ENCODE measurements at regions not wholly inside any gene's neighbourhood (a gene's known extent, or its start where the extent isn't known, plus 50 kb on each side); places are given as distances from the start of the nearest gene placed in this dataset.

DNA sequence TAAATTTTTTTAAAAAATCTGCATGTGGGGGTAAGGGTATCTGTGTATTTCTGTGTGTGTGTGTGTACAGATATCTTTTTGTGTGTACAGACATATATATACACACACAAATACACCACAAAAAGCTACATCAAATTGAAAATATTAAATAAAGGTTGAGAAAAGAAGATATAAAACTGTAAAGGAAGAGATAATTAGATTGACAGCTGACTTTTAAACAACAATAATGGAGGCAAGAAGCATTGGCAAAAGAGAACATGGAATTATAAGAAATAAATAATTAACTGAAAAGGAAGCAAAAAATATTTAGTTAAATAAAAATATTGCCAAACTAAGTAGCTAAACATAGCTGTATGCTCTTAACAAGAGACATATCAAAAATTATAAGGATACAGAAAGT, 291.4 kb downstream of the FSCB start:
- H3K4me1 ChIP-seq (ENCODE audit: insufficient read depth): no peaks in the 10 kb centered on the region
- H3K9me3 Mint-ChIP-seq: peaks cover 22% of the 10 kb centered on the region
- H3K36me3 ChIP-seq (ENCODE audit: insufficient read depth): peaks cover 7% of the 10 kb centered on the region; the same call in 1 of the 2 replicates
- no peaks in the 10 kb centered on the region for H3K79me2 ChIP-seq (replicated peaks; ENCODE audit: insufficient read depth)
- no peaks in the 10 kb centered on the region for H3K9me2 ChIP-seq (ENCODE audit: insufficient read depth)
- H3K27ac Mint-ChIP-seq: no peak overlapping the region
- no peak overlapping the region for H2AFZ ChIP-seq
- no peaks in the 10 kb centered on the region for H3K4me1 Mint-ChIP-seq
- H3F3A ChIP-seq (replicated peaks; ENCODE audit: low read depth): no peaks in the 10 kb centered on the region
- ATAC-seq: no peak
- no peaks in the 10 kb centered on the region for H3K27me3 ChIP-seq (ENCODE audit: insufficient read depth)
- no peak overlapping the region for H3K4me3 ChIP-seq
- H3K36me3 Mint-ChIP-seq (ENCODE audit: low read depth): no peaks in the 10 kb centered on the region; the same call in 2 of the 3 replicates
- no peaks in the 10 kb centered on the region for H3K27me3 Mint-ChIP-seq (ENCODE audit: insufficient read depth, low read depth, poor library complexity)
- no peak overlapping the region for H3K4me2 ChIP-seq
- H3K27ac ChIP-seq (ENCODE audit: low read depth): no peak overlapping the region
- DNase-seq (ENCODE audit: low spot score): no peak
- no peak overlapping the region for H3K4me3 Mint-ChIP-seq
- H4K20me1 ChIP-seq (replicated peaks; ENCODE audit: insufficient read depth): no peaks in the 10 kb centered on the region
- TF ChIP-seq, protein P1, sequence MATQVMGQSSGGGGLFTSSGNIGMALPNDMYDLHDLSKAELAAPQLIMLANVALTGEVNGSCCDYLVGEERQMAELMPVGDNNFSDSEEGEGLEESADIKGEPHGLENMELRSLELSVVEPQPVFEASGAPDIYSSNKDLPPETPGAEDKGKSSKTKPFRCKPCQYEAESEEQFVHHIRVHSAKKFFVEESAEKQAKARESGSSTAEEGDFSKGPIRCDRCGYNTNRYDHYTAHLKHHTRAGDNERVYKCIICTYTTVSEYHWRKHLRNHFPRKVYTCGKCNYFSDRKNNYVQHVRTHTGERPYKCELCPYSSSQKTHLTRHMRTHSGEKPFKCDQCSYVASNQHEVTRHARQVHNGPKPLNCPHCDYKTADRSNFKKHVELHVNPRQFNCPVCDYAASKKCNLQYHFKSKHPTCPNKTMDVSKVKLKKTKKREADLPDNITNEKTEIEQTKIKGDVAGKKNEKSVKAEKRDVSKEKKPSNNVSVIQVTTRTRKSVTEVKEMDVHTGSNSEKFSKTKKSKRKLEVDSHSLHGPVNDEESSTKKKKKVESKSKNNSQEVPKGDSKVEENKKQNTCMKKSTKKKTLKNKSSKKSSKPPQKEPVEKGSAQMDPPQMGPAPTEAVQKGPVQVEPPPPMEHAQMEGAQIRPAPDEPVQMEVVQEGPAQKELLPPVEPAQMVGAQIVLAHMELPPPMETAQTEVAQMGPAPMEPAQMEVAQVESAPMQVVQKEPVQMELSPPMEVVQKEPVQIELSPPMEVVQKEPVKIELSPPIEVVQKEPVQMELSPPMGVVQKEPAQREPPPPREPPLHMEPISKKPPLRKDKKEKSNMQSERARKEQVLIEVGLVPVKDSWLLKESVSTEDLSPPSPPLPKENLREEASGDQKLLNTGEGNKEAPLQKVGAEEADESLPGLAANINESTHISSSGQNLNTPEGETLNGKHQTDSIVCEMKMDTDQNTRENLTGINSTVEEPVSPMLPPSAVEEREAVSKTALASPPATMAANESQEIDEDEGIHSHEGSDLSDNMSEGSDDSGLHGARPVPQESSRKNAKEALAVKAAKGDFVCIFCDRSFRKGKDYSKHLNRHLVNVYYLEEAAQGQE (IDR thresholded peaks at IDR 0.05; ENCODE audit: unreplicated experiment): no peak
- no peak for TF ChIP-seq ZNF331 (CRISPR knock-in tag; IDR thresholded peaks at IDR 0.05; ENCODE audit: low read depth)
- no peak for TF ChIP-seq POLR2AphosphoS5 (IDR thresholded peaks at IDR 0.05; ENCODE audit: low read depth)
- TF ChIP-seq, protein P2, sequence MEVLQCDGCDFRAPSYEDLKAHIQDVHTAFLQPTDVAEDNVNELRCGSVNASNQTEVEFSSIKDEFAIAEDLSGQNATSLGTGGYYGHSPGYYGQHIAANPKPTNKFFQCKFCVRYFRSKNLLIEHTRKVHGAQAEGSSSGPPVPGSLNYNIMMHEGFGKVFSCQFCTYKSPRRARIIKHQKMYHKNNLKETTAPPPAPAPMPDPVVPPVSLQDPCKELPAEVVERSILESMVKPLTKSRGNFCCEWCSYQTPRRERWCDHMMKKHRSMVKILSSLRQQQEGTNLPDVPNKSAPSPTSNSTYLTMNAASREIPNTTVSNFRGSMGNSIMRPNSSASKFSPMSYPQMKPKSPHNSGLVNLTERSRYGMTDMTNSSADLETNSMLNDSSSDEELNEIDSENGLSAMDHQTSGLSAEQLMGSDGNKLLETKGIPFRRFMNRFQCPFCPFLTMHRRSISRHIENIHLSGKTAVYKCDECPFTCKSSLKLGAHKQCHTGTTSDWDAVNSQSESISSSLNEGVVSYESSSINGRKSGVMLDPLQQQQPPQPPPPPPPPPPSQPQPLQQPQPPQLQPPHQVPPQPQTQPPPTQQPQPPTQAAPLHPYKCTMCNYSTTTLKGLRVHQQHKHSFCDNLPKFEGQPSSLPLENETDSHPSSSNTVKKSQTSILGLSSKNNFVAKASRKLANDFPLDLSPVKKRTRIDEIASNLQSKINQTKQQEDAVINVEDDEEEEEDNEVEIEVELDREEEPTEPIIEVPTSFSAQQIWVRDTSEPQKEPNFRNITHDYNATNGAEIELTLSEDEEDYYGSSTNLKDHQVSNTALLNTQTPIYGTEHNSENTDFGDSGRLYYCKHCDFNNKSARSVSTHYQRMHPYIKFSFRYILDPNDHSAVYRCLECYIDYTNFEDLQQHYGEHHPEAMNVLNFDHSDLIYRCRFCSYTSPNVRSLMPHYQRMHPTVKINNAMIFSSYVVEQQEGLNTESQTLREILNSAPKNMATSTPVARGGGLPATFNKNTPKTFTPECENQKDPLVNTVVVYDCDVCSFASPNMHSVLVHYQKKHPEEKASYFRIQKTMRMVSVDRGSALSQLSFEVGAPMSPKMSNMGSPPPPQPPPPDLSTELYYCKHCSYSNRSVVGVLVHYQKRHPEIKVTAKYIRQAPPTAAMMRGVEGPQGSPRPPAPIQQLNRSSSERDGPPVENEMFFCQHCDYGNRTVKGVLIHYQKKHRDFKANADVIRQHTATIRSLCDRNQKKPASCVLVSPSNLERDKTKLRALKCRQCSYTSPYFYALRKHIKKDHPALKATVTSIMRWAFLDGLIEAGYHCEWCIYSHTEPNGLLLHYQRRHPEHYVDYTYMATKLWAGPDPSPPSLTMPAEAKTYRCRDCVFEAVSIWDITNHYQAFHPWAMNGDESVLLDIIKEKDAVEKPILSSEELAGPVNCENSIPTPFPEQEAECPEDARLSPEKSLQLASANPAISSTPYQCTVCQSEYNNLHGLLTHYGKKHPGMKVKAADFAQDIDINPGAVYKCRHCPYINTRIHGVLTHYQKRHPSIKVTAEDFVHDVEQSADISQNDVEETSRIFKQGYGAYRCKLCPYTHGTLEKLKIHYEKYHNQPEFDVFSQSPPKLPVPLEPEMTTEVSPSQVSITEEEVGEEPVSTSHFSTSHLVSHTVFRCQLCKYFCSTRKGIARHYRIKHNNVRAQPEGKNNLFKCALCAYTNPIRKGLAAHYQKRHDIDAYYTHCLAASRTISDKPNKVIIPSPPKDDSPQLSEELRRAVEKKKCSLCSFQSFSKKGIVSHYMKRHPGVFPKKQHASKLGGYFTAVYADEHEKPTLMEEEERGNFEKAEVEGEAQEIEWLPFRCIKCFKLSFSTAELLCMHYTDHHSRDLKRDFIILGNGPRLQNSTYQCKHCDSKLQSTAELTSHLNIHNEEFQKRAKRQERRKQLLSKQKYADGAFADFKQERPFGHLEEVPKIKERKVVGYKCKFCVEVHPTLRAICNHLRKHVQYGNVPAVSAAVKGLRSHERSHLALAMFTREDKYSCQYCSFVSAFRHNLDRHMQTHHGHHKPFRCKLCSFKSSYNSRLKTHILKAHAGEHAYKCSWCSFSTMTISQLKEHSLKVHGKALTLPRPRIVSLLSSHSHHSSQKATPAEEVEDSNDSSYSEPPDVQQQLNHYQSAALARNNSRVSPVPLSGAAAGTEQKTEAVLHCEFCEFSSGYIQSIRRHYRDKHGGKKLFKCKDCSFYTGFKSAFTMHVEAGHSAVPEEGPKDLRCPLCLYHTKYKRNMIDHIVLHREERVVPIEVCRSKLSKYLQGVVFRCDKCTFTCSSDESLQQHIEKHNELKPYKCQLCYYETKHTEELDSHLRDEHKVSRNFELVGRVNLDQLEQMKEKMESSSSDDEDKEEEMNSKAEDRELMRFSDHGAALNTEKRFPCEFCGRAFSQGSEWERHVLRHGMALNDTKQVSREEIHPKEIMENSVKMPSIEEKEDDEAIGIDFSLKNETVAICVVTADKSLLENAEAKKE (CRISPR knock-in tag; IDR thresholded peaks at IDR 0.05): no peak
- TF ChIP-seq, protein P3, sequence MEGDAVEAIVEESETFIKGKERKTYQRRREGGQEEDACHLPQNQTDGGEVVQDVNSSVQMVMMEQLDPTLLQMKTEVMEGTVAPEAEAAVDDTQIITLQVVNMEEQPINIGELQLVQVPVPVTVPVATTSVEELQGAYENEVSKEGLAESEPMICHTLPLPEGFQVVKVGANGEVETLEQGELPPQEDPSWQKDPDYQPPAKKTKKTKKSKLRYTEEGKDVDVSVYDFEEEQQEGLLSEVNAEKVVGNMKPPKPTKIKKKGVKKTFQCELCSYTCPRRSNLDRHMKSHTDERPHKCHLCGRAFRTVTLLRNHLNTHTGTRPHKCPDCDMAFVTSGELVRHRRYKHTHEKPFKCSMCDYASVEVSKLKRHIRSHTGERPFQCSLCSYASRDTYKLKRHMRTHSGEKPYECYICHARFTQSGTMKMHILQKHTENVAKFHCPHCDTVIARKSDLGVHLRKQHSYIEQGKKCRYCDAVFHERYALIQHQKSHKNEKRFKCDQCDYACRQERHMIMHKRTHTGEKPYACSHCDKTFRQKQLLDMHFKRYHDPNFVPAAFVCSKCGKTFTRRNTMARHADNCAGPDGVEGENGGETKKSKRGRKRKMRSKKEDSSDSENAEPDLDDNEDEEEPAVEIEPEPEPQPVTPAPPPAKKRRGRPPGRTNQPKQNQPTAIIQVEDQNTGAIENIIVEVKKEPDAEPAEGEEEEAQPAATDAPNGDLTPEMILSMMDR (conservative IDR thresholded peaks at IDR 0.05; ENCODE audit: low read depth in 2 of 2): no peak
- no peak for TF ChIP-seq JUNB (IDR thresholded peaks at IDR 0.05; ENCODE audit: unreplicated experiment)
- no peak for TF ChIP-seq ZNF114 (CRISPR knock-in tag; IDR thresholded peaks at IDR 0.05)
- TF ChIP-seq CREB1 (CRISPR knock-in tag; IDR thresholded peaks at IDR 0.05; ENCODE audit: low read depth): no peak
- no peak for TF ChIP-seq EZH2 (IDR thresholded peaks at IDR 0.05; ENCODE audit: low read depth, unreplicated experiment)

Measured in GM23338 (cell line).